ENCODE measurements at regions not wholly inside any gene's neighbourhood (a gene's known extent, or its start where the extent isn't known, plus 50 kb on each side); places are given as distances from the start of the nearest gene placed in this dataset.
"Not testable (repeated sequence)": the region's sequence is repeated elsewhere in the genome, so short reads cannot be mapped to it uniquely, and the experiment has no call there.

DNA sequence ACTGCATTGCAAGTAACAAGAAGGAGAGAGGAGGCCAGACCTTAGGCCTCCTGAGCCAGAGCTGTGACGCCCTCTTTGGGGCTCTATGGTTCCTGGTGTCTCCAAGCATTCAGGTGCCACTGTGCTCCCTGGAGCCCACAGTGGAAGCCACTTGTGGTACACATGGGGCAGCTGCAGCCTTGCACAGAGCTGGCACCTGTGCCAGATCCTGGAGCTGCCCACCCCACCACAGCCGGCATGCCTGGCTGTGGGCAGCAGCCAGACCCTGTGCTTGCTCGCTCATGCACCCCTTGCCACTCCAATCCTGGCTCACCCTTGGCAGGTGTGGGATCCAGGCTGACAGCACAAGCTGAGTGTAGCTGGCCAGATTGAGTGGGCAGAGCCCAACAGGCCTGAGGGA, 173.8 kb upstream of the SMIM30 start:
- no peak for DNase-seq

DNA sequence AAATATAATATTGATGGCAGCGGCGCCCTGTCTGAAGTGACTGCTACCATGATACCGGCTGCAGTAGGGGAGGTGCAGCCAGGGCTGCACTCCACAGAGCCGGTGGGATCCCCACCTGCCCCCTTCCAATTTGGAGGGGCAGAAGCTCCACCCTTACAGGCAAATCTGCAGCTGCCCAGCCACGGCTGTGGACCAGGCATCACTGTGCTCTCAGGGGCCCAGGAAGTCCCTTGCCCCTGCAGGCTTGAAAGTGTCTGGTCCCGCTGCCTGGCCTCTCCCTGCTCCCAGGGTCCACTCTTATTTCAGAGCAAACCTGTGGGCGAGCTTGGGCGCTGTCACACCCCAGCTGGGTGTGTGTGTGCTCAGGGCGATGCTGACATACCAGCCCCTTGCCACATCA, 172.7 kb upstream of the SMIM30 start:
- DNase-seq: no peak

DNA sequence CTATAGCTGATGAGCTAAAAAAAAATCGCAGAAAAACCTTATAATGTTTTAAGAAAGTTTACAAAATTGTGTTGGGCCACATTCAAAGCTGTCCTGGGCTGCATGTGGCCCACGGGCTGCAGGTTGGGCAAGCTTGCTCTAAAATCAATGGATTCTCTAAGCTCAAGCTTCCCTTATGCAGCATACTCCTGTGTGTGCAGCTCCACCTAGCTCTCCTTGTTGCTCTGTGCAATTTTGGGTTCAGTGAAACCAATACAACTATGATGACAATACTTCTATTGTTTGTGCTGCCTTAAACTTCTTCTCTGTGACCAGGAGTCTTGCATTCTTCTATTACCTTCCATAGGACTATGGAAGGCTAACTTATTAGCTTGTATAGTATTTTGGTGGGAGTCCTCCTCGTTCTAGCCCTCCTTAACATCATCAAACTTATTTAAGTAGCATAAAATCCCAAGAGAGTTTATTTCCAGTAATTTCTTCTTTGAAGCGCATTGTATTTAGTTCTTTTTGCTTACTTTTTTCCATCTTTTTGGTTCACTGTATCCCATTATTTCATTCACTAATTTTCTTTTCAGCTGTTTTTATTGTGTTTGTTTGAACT, 170.9 kb upstream of the SMIM30 start:
- DNase-seq: no peak

DNA sequence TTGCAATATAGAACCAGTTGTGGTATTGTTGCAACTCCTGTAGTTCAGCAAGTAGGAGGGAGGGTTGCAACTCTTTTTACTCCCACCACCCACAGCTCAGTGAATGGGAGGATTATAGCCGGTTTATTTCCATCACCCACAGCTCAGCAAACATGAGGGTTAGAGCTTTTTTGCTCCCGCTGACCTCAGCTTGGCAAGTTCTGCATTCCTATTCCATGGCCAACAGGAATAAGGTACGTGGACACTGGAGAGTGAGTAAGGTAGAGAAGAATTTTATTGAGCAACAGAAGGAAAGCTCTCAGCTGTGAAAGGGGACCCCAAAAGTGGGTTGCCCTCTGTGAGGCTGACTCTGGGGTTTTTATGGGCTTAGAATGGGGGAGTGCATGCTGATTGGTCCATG, 167.1 kb upstream of the SMIM30 start:
- no peak for DNase-seq

DNA sequence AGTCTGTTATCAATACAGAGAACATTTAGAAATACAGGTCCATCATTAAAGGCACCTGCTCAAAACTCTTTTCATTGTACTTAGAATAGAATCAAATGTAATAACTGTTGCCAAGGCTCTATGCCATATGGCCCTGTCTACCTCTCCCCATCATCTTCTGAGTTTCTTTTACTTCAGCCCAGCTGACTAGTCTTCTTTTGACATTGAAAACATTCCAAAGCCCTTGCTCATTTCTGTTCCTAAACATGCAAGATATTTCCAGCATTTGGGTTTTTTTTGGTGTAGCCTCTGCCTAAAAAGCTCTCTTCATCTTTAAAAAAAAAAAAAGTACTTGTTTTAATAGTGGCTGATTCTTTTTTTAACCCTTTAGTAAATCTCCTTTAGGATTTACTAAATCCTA, 165.5 kb upstream of the SMIM30 start:
- DNase-seq: no peak

DNA sequence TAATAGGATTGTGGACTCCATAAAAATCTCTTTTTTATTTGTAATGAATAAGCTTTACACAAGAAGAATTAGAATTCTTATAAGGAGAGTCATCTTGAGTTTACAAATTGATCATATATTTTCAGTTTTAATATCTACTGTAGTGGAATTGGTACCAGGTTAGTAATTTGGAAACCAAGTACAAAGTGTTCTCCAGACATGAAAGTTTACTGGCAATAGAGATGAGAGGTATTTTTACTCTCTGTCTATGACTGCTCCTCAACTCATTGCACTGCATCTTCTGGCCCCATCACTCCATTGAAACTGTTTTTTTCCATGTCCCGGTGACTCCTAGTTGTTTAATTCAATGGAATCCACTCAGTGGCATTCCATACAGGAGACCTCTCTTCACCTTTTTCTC, 164.5 kb upstream of the SMIM30 start:
- no peak for DNase-seq

DNA sequence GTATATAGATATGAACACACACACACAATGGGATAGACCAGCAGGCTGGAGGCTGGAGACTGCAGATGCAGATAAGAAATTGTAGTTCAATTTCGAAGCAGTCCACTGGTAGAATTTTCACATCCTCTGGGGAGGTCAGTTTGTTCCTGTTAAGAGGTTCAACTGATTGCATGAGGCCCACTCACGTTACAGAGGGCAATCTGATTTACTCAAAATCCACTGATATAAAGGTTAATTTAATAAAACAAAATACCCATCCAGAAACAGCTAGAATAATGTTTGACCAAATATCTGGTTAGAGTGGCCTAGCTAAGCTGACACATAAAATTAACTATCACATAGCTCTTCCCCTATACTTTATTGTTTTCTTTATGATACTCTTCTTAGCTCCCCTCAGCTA, 162.9 kb upstream of the SMIM30 start:
- no peak for DNase-seq

DNA sequence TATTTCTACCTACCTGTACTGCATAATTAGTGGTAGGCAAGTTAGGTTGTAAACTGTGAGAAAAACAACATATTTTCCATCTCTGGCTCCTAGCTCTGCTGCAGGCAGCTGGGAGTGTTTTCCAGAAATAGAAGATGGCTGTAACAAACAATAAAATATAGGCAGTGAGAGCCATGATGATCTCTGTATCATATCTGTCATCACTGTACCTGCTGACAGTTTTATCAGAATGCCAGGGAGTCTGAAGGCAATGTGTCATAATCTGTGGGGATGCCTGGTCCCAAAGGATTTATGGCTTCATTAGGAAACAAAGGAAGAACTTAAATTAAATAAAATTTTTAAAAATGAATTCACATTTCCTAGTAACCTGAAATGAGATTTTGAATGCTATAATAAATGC, 160.9 kb upstream of the SMIM30 start:
- no peak for DNase-seq

DNA sequence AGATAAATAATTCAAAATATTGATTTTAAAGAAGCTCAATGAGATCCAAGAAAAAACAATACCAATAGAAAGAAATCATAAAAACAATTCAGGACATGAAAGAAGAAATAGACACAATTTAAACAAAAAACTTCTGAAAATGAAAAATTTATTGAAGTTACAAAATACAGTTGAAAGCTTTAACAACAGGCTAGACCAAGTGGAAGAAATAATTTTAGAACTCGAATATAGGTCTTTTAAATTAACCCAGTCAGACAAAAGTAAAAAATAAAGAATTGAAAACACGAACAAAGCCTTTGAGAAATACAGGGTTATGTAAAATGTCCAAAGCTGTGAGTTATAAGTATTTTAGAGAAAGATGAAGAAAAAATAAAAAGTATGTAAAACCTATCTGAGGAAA, 152.4 kb upstream of the SMIM30 start:
- DNase-seq: no peak

DNA sequence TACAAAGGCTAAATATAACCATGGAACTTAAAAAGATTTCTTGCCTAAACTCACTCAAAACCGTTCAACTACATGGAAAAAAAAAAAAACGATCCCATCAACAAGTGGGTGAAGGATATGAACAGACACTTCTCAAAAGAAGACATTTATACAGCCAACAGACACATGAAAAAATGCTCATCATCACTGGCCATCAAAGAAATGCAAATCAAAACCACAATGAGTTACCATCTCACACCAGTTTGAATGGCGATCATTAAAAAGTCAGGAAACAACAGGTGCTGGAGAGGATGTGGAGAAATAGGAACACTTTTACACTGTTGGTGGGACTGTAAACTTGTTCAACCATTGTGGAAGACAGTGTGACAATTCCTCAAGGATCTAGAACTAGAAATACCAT, 151.2 kb upstream of the SMIM30 start:
- DNase-seq: not testable (repeated sequence)

DNA sequence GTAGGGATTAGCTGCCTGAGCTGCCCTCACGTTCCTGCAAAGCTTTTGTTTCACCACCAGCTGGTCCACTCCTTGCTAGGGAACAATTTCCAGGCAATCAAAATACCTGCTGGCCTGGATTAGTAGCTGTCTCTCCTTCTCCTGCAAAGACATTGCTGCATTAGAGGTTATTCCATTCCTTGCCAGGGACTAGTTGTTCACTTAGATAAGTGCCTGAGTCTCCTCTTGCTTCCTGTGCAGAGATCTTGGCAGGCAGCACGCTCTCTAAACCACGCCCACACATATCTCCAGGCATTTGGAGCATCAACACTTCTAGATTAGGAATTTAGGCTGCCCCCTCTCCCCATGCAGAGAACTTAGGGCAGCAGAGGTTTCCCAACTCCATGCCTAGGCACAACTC, 150.4 kb upstream of the SMIM30 start:
- no peak for DNase-seq

DNA sequence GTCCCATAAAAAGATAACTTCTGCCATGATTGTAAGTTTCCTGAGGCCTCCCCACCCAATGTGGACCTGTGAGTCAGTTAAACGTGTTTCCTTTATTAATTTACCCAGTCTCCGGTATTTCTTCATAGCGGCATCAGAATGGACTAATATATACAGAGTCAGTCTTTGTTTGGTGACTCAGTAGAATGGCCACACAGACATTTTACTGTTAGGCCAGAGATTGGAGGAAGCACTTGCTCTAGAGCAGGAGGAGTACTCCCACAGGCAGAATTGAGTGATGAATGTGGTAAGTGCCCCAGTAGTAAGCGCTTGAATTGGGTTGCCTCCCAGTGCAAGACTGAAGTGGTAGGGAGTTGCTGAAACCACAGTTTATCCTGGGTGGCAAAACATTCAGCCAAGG, 149.5 kb upstream of the SMIM30 start:
- DNase-seq: no peak

DNA sequence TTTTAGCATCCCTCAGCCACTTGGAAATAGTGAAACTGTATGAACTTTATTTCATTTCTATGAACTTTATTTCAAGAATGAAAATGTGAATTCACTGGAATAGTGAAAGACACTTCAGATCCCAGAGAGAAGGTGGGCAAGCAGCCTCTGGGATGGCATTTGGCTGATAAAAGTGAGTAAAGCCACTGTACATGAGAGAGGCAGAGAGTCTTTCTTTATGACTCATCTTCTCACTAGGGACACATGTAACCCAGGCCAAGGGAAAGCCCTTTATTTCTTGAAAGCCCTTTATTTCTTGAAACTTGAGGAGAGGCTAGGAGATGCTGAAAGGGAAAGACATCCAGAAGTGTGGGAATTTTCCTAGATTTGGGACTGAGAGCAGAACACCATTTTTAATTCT, 148.9 kb upstream of the SMIM30 start:
- no peak for DNase-seq

DNA sequence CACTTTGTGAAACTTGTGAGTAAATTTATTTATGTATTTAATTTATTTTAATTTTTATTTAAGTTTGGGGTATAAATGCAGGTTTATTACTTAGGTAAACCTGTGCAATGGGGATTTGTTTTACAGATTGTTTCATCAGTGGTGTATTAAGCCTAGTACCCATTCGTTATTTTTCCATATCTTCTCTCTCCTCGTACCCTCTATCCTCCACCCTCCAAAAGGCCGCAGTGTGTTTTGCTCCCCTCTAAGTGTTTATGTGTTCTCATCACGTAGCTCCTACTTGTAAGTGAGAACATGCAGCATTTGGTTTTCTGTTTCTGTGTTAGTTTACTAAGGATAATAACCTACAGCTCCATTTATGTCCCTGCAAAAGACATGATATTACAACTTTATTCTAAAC, 145.4 kb upstream of the SMIM30 start:
- DNase-seq: no peak

DNA sequence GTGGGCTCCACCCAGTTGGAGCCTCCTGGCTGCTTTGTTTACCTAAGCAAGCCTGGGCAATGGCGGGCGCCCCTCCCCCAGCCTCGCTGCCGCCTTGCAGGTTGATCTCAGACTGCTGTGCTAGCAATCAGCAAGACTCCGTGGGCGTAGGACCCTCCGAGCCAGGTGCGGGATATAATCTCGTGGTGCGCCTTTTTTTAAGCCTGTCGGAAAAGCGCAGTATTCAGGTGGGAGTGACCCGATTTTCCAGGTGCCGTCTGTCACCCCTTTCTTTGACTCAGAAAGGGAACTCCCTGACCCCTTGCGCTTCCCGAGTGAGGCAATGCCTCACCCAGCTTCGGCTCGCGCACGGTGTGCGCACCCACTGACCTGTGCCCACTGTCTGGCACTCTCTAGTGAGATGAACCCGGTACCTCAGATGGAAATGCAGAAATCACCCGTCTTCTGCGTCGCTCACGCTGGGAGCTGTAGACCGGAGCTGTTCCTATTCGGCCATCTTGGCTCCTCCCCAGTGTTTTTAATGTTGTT, 144.9 kb upstream of the SMIM30 start:
- not testable (repeated sequence) for DNase-seq

DNA sequence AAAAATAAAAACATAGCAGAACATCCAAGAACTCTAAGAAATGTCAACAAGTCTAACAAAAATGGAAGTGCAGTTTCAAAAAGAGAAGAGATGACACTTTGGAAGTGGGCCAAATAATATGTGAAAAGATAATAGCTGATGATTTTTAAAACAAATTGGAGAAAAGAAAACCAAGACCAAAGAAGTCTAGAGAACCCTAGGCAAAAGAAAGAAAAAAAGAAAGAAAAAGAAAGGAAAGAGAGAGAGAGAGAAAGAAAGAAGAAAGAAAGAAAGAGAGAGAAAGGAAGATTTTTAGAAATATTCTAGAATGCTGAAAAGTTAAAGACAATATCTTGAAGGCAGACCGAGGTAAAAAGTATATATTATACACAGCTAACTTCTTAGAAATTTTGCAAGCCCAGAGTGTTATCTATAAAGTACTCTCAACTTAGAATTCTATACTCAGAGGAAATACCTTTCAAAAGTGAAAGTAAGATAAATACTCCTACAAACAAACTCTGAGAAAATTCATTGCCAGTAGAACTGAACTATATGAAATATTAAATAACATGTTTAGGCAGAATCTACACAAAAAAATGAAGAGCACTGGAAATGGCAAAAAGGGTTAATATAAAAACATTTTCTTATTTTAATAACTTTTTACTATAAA, 138.7 kb upstream of the SMIM30 start:
- DNase-seq: no peak

DNA sequence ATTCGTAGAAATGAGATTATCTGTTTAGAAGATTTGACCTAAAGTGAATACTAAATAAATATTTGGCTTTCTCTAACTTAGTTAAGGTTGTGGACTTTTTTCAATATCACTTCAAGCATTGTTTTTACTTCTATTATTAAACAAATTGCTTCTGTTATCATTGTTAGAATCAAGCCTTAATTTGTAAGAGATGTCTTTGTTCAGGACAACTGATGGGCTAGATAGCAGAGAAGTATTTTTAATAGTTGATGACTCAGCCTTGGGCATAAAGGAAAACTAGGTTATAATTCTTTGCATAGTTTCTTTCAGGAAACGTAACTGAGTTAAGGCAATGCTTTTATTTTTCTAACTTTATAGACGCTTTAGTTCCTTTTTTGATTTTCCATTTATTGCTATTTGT, 128.8 kb upstream of the SMIM30 start:
- no peak for DNase-seq

DNA sequence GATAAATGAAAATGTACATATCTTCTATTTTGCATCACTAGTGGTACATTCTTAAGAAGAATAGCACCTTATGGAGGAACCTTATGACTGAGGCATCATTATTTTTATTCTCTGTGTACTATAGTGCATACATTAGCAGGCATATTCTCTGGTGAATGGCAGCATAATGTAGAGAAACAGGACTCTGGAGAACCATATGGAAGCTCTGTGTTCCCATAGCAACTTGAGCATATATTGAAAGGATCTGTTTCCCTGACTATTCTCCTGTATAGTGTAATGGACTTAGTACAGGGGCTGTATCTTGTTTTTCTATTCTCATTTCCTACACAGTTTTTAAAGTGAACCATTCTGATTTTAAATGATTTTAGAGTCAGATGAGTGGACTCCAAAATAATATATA, 128.4 kb upstream of the SMIM30 start:
- DNase-seq: no peak

DNA sequence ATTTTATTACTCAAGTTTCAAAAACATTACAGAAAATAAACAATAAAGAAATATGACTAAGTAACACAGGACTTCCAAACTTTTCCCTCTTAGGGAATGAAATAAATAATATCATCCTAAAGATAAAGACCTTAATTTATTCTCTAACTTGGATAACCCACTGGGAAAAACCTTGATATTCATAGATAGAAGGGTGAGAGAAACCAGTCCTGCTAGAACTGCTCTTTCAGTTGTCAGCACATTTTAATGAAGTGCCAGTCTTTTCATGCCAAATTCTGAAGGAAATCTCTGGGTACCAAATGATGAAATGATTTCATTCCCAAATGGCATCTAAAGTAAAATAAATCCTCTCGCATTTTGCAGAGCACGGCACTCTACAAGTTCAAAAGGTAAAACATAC, 114.5 kb upstream of the SMIM30 start:
- DNase-seq: no peak

DNA sequence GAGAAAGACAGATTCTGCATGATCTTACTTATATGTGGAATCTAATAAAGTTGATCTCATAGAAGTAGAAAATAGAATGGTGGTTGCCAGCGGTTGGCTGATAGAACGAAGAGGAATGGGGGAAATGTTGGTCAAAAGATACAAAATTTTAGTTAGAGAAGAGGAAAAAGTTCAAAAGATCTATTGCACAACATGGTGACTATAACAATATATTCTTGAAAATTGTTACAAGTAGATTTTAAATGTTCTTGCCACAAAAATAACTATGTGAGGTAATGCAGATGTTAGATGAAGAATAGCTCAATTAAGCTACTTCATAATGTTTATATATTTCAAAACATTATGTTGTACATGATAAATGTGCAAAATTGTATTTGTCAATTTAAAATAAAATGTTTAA, 112.3 kb upstream of the SMIM30 start:
- DNase-seq: no peak

DNA sequence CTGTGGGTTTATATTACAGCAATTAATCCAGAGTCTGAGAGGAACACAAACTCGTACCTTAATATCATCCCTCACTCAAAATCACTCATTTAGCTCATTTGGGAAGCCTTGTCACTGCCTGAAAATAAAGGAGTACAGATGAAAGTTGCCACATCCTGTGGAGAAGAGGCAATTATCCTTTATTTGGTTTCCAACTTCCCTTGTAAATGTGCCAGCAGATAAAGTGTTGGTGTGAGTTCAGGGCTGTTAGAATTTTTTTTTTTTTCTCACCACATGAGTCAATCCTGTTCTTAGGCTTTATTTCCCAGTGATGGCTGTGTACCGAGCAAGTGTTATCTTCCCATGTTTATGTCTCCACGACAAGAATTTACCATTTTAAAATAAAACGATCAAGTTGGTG, 99.0 kb upstream of the SMIM30 start:
- DNase-seq: no peak

DNA sequence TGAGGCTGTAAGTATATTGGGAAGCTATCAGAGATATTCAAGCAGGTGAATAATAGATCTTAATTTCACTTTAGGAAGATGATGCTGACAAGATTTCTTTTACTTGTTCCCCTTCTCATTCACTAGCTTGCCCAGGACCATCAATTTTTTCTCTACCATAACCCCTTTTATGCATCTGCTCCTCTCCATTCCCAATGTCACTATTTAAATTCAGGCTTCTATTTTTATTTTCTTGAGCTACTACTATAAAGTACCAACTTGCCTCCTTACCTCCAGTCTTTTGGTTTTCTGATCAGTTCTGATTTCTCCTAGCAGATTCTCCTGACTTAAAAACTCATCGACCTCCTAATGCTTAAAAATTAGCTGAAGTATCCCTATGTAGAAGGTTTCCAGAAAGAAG, 97.7 kb upstream of the SMIM30 start:
- DNase-seq: no peak

DNA sequence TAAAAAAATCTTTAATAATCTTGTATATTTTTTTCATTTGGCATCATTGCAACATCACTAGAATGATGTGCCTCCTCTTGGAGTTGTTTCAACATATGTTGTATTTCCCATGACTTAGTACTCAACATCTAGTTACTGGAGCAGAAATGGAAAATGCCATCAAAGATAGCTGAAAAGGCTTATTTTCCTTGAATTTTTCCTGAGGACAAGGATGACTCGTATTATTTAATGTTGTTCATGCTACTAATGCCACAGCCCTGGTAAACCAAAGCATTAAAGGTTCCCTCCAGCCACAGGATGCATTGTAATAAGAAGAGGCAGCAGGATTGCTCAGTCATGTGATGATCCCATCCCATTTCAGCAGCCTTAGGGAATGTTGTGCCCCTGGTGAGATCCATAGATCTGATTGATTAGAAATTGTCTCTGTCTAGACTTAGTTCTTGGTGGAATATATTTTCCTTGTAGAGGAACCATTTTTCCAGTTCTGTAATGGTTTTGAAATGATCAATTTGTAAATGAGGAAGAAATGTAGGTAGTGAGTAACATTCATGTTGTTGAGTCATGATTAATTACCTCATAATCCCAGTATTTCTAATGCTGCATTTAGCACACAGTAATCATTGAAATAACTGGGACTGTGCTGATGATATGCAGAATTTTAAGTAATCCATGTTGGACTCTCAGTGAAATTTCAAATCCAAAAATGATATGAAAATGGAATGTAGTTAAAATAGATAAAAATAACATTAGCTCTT, 91.3 kb upstream of the SMIM30 start:
- DNase-seq: no peak

DNA sequence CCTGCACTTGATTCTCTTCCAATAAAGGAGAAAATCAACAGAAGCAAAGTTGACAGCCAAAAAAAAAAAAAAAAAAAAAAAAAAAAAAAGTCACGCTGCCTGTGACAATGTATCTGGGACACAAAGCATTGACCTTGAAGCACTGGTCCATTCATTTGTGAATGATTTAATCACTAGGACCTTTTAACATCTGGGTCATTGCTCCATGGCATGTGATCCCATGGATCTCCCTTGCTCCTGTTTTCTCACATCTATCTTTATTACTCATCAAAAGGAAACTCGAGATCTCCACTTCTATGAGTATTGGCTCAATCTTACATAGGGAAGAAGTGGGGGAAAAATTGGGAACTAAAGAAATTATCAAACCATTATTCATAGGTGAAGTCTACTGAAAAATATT, 89.6 kb upstream of the SMIM30 start:
- no peak for DNase-seq
